ENCODE measurements at regions not wholly inside any gene's neighbourhood (a gene's known extent, or its start where the extent isn't known, plus 50 kb on each side); places are given as distances from the start of the nearest gene placed in this dataset.

- TF ChIP-seq, protein P1, sequence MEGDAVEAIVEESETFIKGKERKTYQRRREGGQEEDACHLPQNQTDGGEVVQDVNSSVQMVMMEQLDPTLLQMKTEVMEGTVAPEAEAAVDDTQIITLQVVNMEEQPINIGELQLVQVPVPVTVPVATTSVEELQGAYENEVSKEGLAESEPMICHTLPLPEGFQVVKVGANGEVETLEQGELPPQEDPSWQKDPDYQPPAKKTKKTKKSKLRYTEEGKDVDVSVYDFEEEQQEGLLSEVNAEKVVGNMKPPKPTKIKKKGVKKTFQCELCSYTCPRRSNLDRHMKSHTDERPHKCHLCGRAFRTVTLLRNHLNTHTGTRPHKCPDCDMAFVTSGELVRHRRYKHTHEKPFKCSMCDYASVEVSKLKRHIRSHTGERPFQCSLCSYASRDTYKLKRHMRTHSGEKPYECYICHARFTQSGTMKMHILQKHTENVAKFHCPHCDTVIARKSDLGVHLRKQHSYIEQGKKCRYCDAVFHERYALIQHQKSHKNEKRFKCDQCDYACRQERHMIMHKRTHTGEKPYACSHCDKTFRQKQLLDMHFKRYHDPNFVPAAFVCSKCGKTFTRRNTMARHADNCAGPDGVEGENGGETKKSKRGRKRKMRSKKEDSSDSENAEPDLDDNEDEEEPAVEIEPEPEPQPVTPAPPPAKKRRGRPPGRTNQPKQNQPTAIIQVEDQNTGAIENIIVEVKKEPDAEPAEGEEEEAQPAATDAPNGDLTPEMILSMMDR (IDR thresholded peaks at IDR 0.05): no peak
- TF ChIP-seq POLR2A (IDR thresholded peaks at IDR 0.05): no peak
Observed at GRCh38 chr3:5427021-5427420, 239.5 kb downstream of the EDEM1 start.

All from testis (tissue), 2 donors.